ENCODE measurements at regions not wholly inside any gene's neighbourhood (a gene's known extent, or its start where the extent isn't known, plus 50 kb on each side); places are given as distances from the start of the nearest gene placed in this dataset.
"Not testable (repeated sequence)": the region's sequence is repeated elsewhere in the genome, so short reads cannot be mapped to it uniquely, and the experiment has no call there.

- H3K9ac ChIP-seq (ENCODE audit: low read length), result no peak overlapping the region
- no peaks in the 10 kb centered on the region for H3K27me3 ChIP-seq (ENCODE audit: control insufficient read depth in 1 of 2, insufficient read depth in 2 of 2, low read length in 2 of 2)
- no peak overlapping the region for H3K4me3 ChIP-seq (ENCODE audit: low read depth in 1 of 2, low read length in 2 of 2)
- H3K9me3 ChIP-seq (ENCODE audit: low read length), result no peaks in the 10 kb centered on the region
- H3K27ac ChIP-seq (ENCODE audit: low read depth, low read length), result no peak overlapping the region
- H3K36me3 ChIP-seq (ENCODE audit: insufficient read depth, low read length), result no peaks in the 10 kb centered on the region
- no peaks in the 10 kb centered on the region for H3K4me1 ChIP-seq (ENCODE audit: insufficient read depth, low read length)
Observed at GRCh38 chr12:25615119-25615518, 62.0 kb upstream of the LMNTD1 start.

DNA sequence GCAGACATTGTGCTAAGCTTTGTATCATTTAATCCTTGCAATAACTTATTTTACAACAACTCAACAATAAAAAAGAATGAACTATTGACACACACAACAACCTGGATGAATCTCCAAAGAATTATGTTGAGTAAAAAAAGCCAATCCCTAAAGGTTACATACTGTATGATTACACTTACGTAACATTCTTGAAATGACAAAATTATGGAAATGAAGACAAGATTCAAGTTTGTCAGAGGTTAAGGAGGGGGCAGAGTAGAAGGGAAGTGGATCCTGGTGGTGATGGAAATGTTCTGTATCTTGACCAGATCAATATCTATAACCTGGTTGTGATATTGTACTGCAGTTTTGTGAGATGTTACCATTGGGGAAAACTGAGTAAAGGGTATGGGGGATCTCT, 63.2 kb upstream of the LMNTD1 start:
- Histone ChIP-seq H3K9me3 (ENCODE audit: low read length) (no peaks in the 10 kb centered on the region), H3K4me1 (ENCODE audit: insufficient read depth, low read length) (no peaks in the 10 kb centered on the region), H3K27ac (ENCODE audit: low read depth, low read length) (no peak overlapping the region), H3K4me3 (ENCODE audit: low read depth in 1 of 2, low read length in 2 of 2) (no peak overlapping the region), H3K27me3 (ENCODE audit: control insufficient read depth in 1 of 2, insufficient read depth in 2 of 2, low read length in 2 of 2) (no peaks in the 10 kb centered on the region), H3K9ac (ENCODE audit: low read length) (no peak overlapping the region), H3K36me3 (ENCODE audit: insufficient read depth, low read length) (no peaks in the 10 kb centered on the region)

DNA sequence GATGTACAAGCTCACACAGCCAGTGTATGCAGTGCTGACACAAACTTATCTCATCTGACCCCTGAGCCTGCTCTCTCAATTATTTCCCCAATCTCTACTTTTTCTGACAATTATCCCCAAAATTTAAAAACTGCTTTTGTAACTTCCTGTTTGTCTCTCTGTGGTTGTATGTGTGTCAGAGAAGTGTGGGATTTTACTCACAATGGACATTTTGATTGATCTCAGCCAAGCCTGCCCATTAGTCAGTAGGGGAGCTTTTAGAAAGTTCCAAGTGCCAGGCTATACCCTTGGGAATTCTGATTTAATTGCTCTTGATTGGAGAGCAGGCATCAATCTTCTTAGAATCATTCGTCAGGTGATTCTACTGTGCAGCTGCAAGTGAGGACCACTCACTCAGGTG, 64.9 kb upstream of the LMNTD1 start:
- Histone ChIP-seq H3K27me3 (ENCODE audit: control insufficient read depth in 1 of 2, insufficient read depth in 2 of 2, low read length in 2 of 2) (no peaks in the 10 kb centered on the region), H3K4me3 (ENCODE audit: low read depth in 1 of 2, low read length in 2 of 2) (no peak overlapping the region), H3K27ac (ENCODE audit: low read depth, low read length) (no peak overlapping the region), H3K9me3 (ENCODE audit: low read length) (no peaks in the 10 kb centered on the region), H3K9ac (ENCODE audit: low read length) (no peak overlapping the region), H3K36me3 (ENCODE audit: insufficient read depth, low read length) (no peaks in the 10 kb centered on the region), H3K4me1 (ENCODE audit: insufficient read depth, low read length) (no peaks in the 10 kb centered on the region)

GRCh38 chr12:25623816-25624215, 70.7 kb upstream of the LMNTD1 start:
- Histone ChIP-seq H3K27me3 (ENCODE audit: control insufficient read depth in 1 of 2, insufficient read depth in 2 of 2, low read length in 2 of 2) (no peaks in the 10 kb centered on the region), H3K9me3 (ENCODE audit: low read length) (no peaks in the 10 kb centered on the region), H3K36me3 (ENCODE audit: insufficient read depth, low read length) (no peaks in the 10 kb centered on the region), H3K4me3 (ENCODE audit: low read depth in 1 of 2, low read length in 2 of 2) (no peak overlapping the region), H3K4me1 (ENCODE audit: insufficient read depth, low read length) (no peaks in the 10 kb centered on the region), H3K27ac (ENCODE audit: low read depth, low read length) (no peak overlapping the region), H3K9ac (ENCODE audit: low read length) (no peak overlapping the region)

- Histone ChIP-seq H3K9me3 (ENCODE audit: low read length) (no peaks in the 10 kb centered on the region), H3K27ac (ENCODE audit: low read depth, low read length) (no peak overlapping the region), H3K9ac (ENCODE audit: low read length) (no peak overlapping the region), H3K36me3 (ENCODE audit: insufficient read depth, low read length) (no peaks in the 10 kb centered on the region), H3K4me3 (ENCODE audit: low read depth in 1 of 2, low read length in 2 of 2) (no peak overlapping the region), H3K27me3 (ENCODE audit: control insufficient read depth in 1 of 2, insufficient read depth in 2 of 2, low read length in 2 of 2) (no peaks in the 10 kb centered on the region), H3K4me1 (ENCODE audit: insufficient read depth, low read length) (no peaks in the 10 kb centered on the region)
Observed at GRCh38 chr12:25625146-25625545, 72.1 kb upstream of the LMNTD1 start.

- no peaks in the 10 kb centered on the region for H3K9me3 ChIP-seq (ENCODE audit: low read length)
- no peak overlapping the region for H3K27ac ChIP-seq (ENCODE audit: low read depth, low read length)
- H3K36me3 ChIP-seq (ENCODE audit: insufficient read depth, low read length), result no peaks in the 10 kb centered on the region
- H3K4me1 ChIP-seq (ENCODE audit: insufficient read depth, low read length), result no peaks in the 10 kb centered on the region
- H3K9ac ChIP-seq (ENCODE audit: low read length), result no peak overlapping the region
- H3K27me3 ChIP-seq (ENCODE audit: control insufficient read depth in 1 of 2, insufficient read depth in 2 of 2, low read length in 2 of 2), result no peaks in the 10 kb centered on the region
- no peak overlapping the region for H3K4me3 ChIP-seq (ENCODE audit: low read depth in 1 of 2, low read length in 2 of 2)
Observed at GRCh38 chr12:25629341-25629740, 76.3 kb upstream of the LMNTD1 start.

DNA sequence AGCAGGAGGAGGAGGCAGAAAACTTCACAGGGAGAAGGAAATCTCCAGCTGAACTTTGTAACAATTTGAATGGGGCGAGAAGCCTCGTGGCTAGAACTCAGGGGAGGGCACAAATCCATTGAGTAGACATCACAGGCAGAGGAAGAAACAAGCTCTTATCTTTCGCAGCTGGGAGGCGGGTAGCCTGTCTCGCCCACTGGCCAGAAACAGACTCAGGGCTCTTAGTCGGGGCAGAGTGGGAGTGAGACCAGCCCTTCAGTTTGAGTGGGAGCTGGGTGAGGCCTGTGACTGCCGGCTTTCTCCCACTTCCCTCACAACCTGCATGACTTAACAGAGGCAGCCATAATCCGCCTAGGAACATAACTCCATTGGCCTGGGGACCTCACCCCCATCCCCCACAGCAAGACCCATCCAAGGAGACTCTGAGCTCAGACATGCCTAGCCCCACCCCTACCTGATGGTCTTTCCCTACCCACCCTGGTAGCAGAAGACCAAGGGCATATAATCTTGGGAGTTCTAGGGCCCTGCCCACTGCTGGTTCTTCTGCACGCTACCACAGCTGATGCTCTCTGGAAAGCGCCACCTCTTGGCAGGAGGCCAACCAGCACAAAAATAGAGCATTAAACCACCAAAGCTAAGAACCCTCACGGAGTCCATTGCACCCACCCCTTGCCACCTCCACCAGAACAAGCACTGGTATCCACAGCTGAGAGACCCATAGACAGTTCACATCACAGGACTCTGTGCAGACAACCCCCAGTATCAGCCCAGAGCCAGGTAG, 77.8 kb upstream of the LMNTD1 start:
- not testable (repeated sequence) for H3K9me3 ChIP-seq (ENCODE audit: low read length); H3K4me1 ChIP-seq (ENCODE audit: insufficient read depth, low read length); H3K27me3 ChIP-seq (ENCODE audit: control insufficient read depth in 1 of 2, insufficient read depth in 2 of 2, low read length in 2 of 2); H3K27ac ChIP-seq (ENCODE audit: low read depth, low read length); H3K9ac ChIP-seq (ENCODE audit: low read length); H3K4me3 ChIP-seq (ENCODE audit: low read depth in 1 of 2, low read length in 2 of 2); H3K36me3 ChIP-seq (ENCODE audit: insufficient read depth, low read length)

DNA sequence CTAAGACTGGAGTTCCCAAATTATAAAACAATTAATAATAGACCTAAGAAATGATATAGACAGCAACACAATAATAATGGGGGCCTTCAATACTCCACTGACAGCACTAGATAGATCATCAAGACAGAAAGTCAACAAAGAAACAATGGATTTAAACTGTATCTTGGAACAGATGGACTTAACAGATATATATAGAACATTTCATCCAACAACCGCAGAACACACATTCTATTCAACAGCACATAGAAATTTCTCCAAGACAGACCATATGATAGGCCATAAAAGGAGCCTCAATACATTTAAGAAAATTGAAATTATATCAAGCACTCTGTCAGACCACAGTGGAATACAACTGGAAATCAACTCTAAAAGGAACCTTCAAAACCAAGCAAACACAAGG, 80.1 kb upstream of the LMNTD1 start:
- not testable (repeated sequence) for H3K4me3 ChIP-seq (ENCODE audit: low read depth in 1 of 2, low read length in 2 of 2); H3K4me1 ChIP-seq (ENCODE audit: insufficient read depth, low read length); H3K9me3 ChIP-seq (ENCODE audit: low read length); H3K27ac ChIP-seq (ENCODE audit: low read depth, low read length); H3K9ac ChIP-seq (ENCODE audit: low read length); H3K27me3 ChIP-seq (ENCODE audit: control insufficient read depth in 1 of 2, insufficient read depth in 2 of 2, low read length in 2 of 2); H3K36me3 ChIP-seq (ENCODE audit: insufficient read depth, low read length)

DNA sequence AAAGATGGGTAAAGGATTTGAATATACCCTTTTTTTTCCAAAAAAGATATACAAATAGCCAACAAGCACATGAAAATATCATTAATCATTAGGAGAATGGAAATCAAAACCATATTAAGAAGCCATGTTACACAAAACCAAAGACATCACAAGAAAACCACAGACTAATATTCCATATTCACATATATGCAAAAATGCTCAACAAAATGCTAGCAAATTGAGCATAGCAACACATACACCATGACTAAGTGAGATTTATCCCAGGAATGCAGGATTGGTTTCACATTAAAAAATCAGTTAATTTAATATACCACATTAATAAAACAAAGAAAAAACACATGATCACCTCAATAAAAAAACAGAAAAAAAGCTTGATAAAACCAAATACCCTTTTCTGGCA, 84.7 kb upstream of the LMNTD1 start:
- H3K27me3 ChIP-seq (ENCODE audit: control insufficient read depth in 1 of 2, insufficient read depth in 2 of 2, low read length in 2 of 2), result no peaks in the 10 kb centered on the region
- H3K4me1 ChIP-seq (ENCODE audit: insufficient read depth, low read length), result no peaks in the 10 kb centered on the region
- H3K36me3 ChIP-seq (ENCODE audit: insufficient read depth, low read length), result no peaks in the 10 kb centered on the region
- H3K9me3 ChIP-seq (ENCODE audit: low read length), result no peaks in the 10 kb centered on the region
- H3K9ac ChIP-seq (ENCODE audit: low read length), result no peak overlapping the region
- no peak overlapping the region for H3K27ac ChIP-seq (ENCODE audit: low read depth, low read length)
- no peak overlapping the region for H3K4me3 ChIP-seq (ENCODE audit: low read depth in 1 of 2, low read length in 2 of 2)

DNA sequence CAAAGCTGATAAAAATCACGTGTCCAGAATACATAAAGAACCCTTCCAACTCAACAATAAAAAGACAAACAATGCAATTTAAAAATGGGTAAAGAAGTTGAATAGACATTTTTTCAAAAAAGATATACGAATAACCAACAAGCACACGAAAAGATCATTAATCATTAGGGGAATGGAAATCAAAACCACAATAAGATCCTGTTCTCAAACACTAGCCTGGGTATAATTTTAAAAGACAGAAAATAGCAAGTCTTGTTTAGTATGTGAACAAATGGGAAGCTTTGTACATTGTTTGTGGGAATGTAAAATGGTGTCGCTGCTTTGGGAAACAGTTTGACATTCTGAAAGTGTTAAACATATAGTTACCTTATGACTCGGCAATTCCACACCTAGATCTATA, 86.3 kb upstream of the LMNTD1 start:
- no peaks in the 10 kb centered on the region for H3K9me3 ChIP-seq (ENCODE audit: low read length)
- H3K27ac ChIP-seq (ENCODE audit: low read depth, low read length), result no peak overlapping the region
- no peaks in the 10 kb centered on the region for H3K27me3 ChIP-seq (ENCODE audit: control insufficient read depth in 1 of 2, insufficient read depth in 2 of 2, low read length in 2 of 2)
- no peak overlapping the region for H3K4me3 ChIP-seq (ENCODE audit: low read depth in 1 of 2, low read length in 2 of 2)
- no peaks in the 10 kb centered on the region for H3K4me1 ChIP-seq (ENCODE audit: insufficient read depth, low read length)
- H3K9ac ChIP-seq (ENCODE audit: low read length), result no peak overlapping the region
- no peaks in the 10 kb centered on the region for H3K36me3 ChIP-seq (ENCODE audit: insufficient read depth, low read length)

DNA sequence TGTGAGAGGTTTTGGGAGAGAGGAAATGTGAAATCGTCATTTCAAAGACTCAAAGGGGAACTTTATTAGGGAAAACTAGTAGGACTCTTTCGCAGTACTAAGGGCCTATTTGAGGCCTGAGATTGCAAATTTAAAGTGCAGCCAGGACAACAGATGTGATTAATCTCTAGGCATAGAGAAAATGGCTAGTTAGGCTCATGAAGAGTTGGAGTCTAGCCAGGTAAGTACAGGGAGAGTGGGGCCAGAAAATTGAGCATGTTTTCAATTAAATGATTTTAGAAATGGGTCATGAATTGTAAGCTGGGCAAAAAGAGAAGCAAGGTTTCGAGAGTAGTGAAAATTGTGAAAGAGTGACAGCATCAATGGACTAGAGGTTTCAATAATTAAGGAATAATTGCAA, 91.9 kb upstream of the LMNTD1 start:
- Histone ChIP-seq H3K27ac (ENCODE audit: low read depth, low read length) (no peak overlapping the region), H3K36me3 (ENCODE audit: insufficient read depth, low read length) (no peaks in the 10 kb centered on the region), H3K9ac (ENCODE audit: low read length) (no peak overlapping the region), H3K27me3 (ENCODE audit: control insufficient read depth in 1 of 2, insufficient read depth in 2 of 2, low read length in 2 of 2) (no peaks in the 10 kb centered on the region), H3K4me1 (ENCODE audit: insufficient read depth, low read length) (peaks cover 7% of the 10 kb centered on the region), H3K4me3 (ENCODE audit: low read depth in 1 of 2, low read length in 2 of 2) (no peak overlapping the region), H3K9me3 (ENCODE audit: low read length) (no peaks in the 10 kb centered on the region)

DNA sequence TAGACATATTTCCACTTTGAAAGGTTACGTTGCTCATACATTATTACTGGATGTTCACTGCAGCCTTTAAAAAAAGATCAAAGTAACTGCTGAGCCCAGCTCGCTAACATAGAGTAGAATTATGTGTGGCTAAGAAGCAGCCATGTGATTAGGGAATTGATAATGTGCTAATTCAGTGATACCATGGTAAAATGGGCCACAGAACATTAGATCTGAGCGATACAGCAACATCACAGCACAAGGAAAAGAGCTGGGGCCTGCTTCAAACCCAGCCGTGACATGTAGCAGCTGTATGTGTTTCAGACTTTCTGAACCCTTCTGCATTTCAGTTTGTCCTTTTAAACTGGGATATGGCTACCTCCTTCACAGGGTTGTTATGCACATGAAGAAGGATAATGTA, 92.3 kb upstream of the LMNTD1 start:
- Histone ChIP-seq H3K27ac (ENCODE audit: low read depth, low read length) (no peak overlapping the region), H3K4me1 (ENCODE audit: insufficient read depth, low read length) (peaks cover 7% of the 10 kb centered on the region), H3K4me3 (ENCODE audit: low read depth in 1 of 2, low read length in 2 of 2) (no peak overlapping the region), H3K27me3 (ENCODE audit: control insufficient read depth in 1 of 2, insufficient read depth in 2 of 2, low read length in 2 of 2) (no peaks in the 10 kb centered on the region), H3K9me3 (ENCODE audit: low read length) (no peaks in the 10 kb centered on the region), H3K9ac (ENCODE audit: low read length) (no peak overlapping the region), H3K36me3 (ENCODE audit: insufficient read depth, low read length) (no peaks in the 10 kb centered on the region)

Measured in muscle layer of colon (tissue), 2 donors.